K562 (cell line): ENCODE measurements at regions not wholly inside any gene's neighbourhood (a gene's known extent, or its start where the extent isn't known, plus 50 kb on each side); places are given as distances from the start of the nearest gene placed in this dataset.

Experiments used
- CTCF ChIP-seq, 3 experiments: IDR thresholded peaks in 2 of 3; conservative IDR thresholded peaks in 1 of 3; 2 replicates each; pipeline ENCODE4 v1.5.1; 2011 to 2012; ENCODE audit warnings: low read length in 3 of 3, mild to moderate bottlenecking in 3 of 3, control low read depth in 2 of 3, improper control_type of control experiment in 1 of 3, inconsistent platforms in 1 of 3, low read depth in 1 of 3, mixed read lengths in 1 of 3, moderate library complexity in 1 of 3; ENCODE audit not compliant: insufficient read depth in 2 of 3
- FOS ChIP-seq: IDR thresholded peaks from 3 replicates; pipeline ENCODE4 v1.6.1; 2011; ENCODE audit not compliant: insufficient read length; ENCODE audit errors: extremely low read depth
- SIN3A ChIP-seq, 2 experiments: fragments of 150-350 bp in 1 of 2; IDR thresholded peaks; 2 replicates each; pipeline ENCODE4 v1.6.1; 2011 to 2016; ENCODE audit warnings: borderline replicate concordance in 2 of 2, low read depth in 2 of 2, low read length in 2 of 2, mild to moderate bottlenecking in 2 of 2, moderate library complexity in 2 of 2; ENCODE audit not compliant: control insufficient read depth in 1 of 2
- TCF15 ChIP-seq: fragments of 250-450 bp; sonication (Bioruptor Pico); IDR thresholded peaks from 2 replicates; pipeline ENCODE4 v1.8.0; 2022; ENCODE audit warnings: moderate library complexity, mild to moderate bottlenecking, inconsistent platforms
- TF ChIP-seq, protein P1 (sequence below): fragments of 450-650 bp; conservative IDR thresholded peaks from 2 replicates; pipeline ENCODE4 v1.6.1; 2016; ENCODE audit warnings: missing genetic modification characterization, low read depth, mild to moderate bottlenecking, control low read depth, missing compliant biosample characterization

DNA sequence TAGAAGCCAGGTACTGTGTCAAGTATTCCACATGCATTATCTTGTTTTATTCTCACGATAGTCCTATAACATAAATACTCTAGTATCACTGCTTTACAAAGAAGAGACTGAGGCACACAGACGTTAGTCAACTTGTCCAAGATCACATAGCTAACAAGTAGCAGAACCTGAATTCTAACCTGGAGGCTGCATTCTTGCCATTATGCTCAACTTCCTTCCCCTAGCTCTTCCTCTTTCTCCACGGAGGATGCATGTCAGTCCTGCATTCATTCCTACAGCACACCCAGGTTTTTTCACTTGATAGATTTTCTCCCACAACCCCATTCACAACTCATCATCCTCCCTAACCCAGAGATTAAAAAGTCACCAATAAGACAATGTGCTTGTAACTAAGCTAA, 388.5 kb upstream of the NFE2L3 start:
- TF ChIP-seq TCF15 (no peak), SIN3A (IDR thresholded peaks at IDR 0.05; ENCODE audit: borderline replicate concordance in 2 of 2, control insufficient read depth in 1 of 2, low read depth in 2 of 2, low read length in 2 of 2) (no peak), FOS (no peak), CTCF (IDR thresholded peaks at IDR 0.05 in 2 of 3, conservative IDR thresholded peaks at IDR 0.05 in 1 of 3; ENCODE audit: insufficient read depth in 2 of 3, low read depth in 1 of 3, low read length in 3 of 3) (no peak)
- TF ChIP-seq, protein P1, sequence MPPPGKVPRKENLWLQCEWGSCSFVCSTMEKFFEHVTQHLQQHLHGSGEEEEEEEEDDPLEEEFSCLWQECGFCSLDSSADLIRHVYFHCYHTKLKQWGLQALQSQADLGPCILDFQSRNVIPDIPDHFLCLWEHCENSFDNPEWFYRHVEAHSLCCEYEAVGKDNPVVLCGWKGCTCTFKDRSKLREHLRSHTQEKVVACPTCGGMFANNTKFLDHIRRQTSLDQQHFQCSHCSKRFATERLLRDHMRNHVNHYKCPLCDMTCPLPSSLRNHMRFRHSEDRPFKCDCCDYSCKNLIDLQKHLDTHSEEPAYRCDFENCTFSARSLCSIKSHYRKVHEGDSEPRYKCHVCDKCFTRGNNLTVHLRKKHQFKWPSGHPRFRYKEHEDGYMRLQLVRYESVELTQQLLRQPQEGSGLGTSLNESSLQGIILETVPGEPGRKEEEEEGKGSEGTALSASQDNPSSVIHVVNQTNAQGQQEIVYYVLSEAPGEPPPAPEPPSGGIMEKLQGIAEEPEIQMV (tag): no peak
